H54 (cell line): ENCODE measurements at regions not wholly inside any gene's neighbourhood (a gene's known extent, or its start where the extent isn't known, plus 50 kb on each side); places are given as distances from the start of the nearest gene placed in this dataset.

ENCODE experiments used
- DNase-seq: peaks from one replicate; pipeline ENCODE4 v3.0.0; 2011; ENCODE audit warnings: low spot score, mixed read lengths; ENCODE audit not compliant: insufficient read length
- FAIRE-seq: peaks from 3 replicates; lab custom pipeline; 2011; peaks lifted over from hg19 to GRCh38; lab: Jason Lieb, UNC
- POLR2A ChIP-seq: IDR thresholded peaks from 2 replicates; pipeline ENCODE4 v1.6.1; 2011; ENCODE audit warnings: low read depth, mild to moderate bottlenecking, low read length

- DNase-seq (no peak), FAIRE-seq (no peak)
- no peak for TF ChIP-seq POLR2A
These were observed 73.7 kb upstream of the ZNF423 start for GRCh38 chr16:49929626-49930025.

- no peak for DNase-seq
- no peak for FAIRE-seq
- TF ChIP-seq POLR2A = no peak
These were observed 74.9 kb upstream of the ZNF423 start for GRCh38 chr16:49930841-49931240.

- DNase-seq = no peak
- no peak for FAIRE-seq
- TF ChIP-seq POLR2A = no peak
These were observed 75.4 kb upstream of the ZNF423 start for GRCh38 chr16:49931266-49931665.

GRCh38 chr16:49931916-49932315 lies 76.0 kb upstream of the ZNF423 start:
- FAIRE-seq (no peak), DNase-seq (no peak)
- TF ChIP-seq POLR2A = no peak

- no peak for TF ChIP-seq POLR2A
- FAIRE-seq = no peak
- DNase-seq = no peak
These were observed 76.5 kb upstream of the ZNF423 start for GRCh38 chr16:49932434-49932833.

- DNase-seq (no peak), FAIRE-seq (no peak)
- TF ChIP-seq POLR2A = no peak
These were observed 77.0 kb upstream of the ZNF423 start for GRCh38 chr16:49932946-49933345.

GRCh38 chr16:49936791-49937190 lies 80.9 kb upstream of the ZNF423 start:
- TF ChIP-seq POLR2A = no peak
- no peak for FAIRE-seq

GRCh38 chr16:49937886-49938285 lies 82.0 kb upstream of the ZNF423 start:
- FAIRE-seq (no peak), DNase-seq (no peak)
- no peak for TF ChIP-seq POLR2A

More at GRCh38 chr16:49936791-49937190, 80.9 kb upstream of the ZNF423 start:
- no peak for DNase-seq

- FAIRE-seq = no peak
- DNase-seq = no peak
- TF ChIP-seq POLR2A = no peak
These were observed 83.6 kb upstream of the ZNF423 start for GRCh38 chr16:49939495-49939894.

GRCh38 chr16:49940464-49941224 lies 84.4 kb upstream of the CNEP1R1 start:
- DNase-seq (no peak), FAIRE-seq (no peak)
- no peak for TF ChIP-seq POLR2A

- no peak for DNase-seq
- no peak for FAIRE-seq
- no peak for TF ChIP-seq POLR2A
These were observed 80.8 kb upstream of the CNEP1R1 start for GRCh38 chr16:49944221-49944620.

- DNase-seq (no peak), FAIRE-seq (no peak)
- no peak for TF ChIP-seq POLR2A
These were observed 76.9 kb upstream of the CNEP1R1 start for GRCh38 chr16:49947907-49948678.

GRCh38 chr16:49951574-49952195 lies 73.3 kb upstream of the CNEP1R1 start:
- no peak for TF ChIP-seq POLR2A
- no peak for DNase-seq
- no peak for FAIRE-seq

GRCh38 chr16:49952386-49952785 lies 72.6 kb upstream of the CNEP1R1 start:
- DNase-seq (no peak), FAIRE-seq (no peak)
- no peak for TF ChIP-seq POLR2A
